Stimulated activated CD8-positive, alpha-beta memory T cell treated with anti-CD3 and anti-CD28 coated beads, Interleukin-2, amount 100 ng/mL, for 1 hour (primary cell): ENCODE measurements at regions not wholly inside any gene's neighbourhood (a gene's known extent, or its start where the extent isn't known, plus 50 kb on each side); places are given as distances from the start of the nearest gene placed in this dataset.
"Not testable (repeated sequence)": the region's sequence is repeated elsewhere in the genome, so short reads cannot be mapped to it uniquely, and the experiment has no call there.

Source experiments
- DNase-seq, 2 donors: peaks; one replicate each; pipeline ENCODE4 v3.0.0-alpha.2; 2020; ENCODE audit warnings: low read depth in 2 of 2

- DNase-seq, result not testable (repeated sequence)
Measured at GRCh38 chr10:60469147-60469546, 79.5 kb upstream of the ANK3 start.

- no peak for DNase-seq
Measured at GRCh38 chr10:60467202-60467546, 77.5 kb upstream of the ANK3 start.

GRCh38 chr10:60466267-60467201, 76.9 kb upstream of the ANK3 start:
- DNase-seq, result no peak

GRCh38 chr10:60465801-60466200, 76.1 kb upstream of the ANK3 start:
- DNase-seq, result no peak

- no peak for DNase-seq
Measured at GRCh38 chr10:60464659-60465058, 75.0 kb upstream of the ANK3 start.

- DNase-seq, result no peak
Measured at GRCh38 chr10:60463746-60464145, 74.1 kb upstream of the ANK3 start.

- DNase-seq, result no peak
Measured at GRCh38 chr10:60461688-60462087, 72.0 kb upstream of the ANK3 start.

GRCh38 chr10:60459701-60460457, 70.2 kb upstream of the ANK3 start:
- no peak for DNase-seq

- DNase-seq, result no peak
Measured at GRCh38 chr10:60456053-60456452, 66.4 kb upstream of the ANK3 start.

GRCh38 chr10:60454336-60454735, 64.7 kb upstream of the ANK3 start:
- no peak for DNase-seq

GRCh38 chr10:60453036-60453435, 63.4 kb upstream of the ANK3 start:
- DNase-seq, result no peak

- no peak for DNase-seq
Measured at GRCh38 chr10:60450291-60450690, 60.6 kb upstream of the ANK3 start.

- no peak for DNase-seq
Measured at GRCh38 chr10:60448246-60448645, 58.6 kb upstream of the ANK3 start.

- DNase-seq, result no peak
Measured at GRCh38 chr10:60446851-60447250, 57.2 kb upstream of the ANK3 start.

GRCh38 chr10:60446070-60446833, 56.6 kb upstream of the ANK3 start:
- DNase-seq, result no peak

GRCh38 chr10:60444494-60445064, 54.9 kb upstream of the ANK3 start:
- DNase-seq, result no peak

GRCh38 chr10:60443346-60443745, 53.7 kb upstream of the ANK3 start:
- no peak for DNase-seq

- DNase-seq, result no peak
Measured at GRCh38 chr10:60441515-60441914, 51.8 kb upstream of the ANK3 start.

GRCh38 chr10:60439641-60440040, 50.0 kb upstream of the ANK3 start:
- DNase-seq, result no peak
